Astrocyte of the cerebellum (primary cell): ENCODE measurements at regions not wholly inside any gene's neighbourhood (a gene's known extent, or its start where the extent isn't known, plus 50 kb on each side); places are given as distances from the start of the nearest gene placed in this dataset.

ENCODE experiments used
- DNase-seq: peaks from one replicate; pipeline ENCODE4 v3.0.0-alpha.2; 2011; ENCODE audit warnings: low read depth
- H3K4me3 ChIP-seq: 2 replicates; pipeline ENCODE4 v1.5.1; 2011; ENCODE audit warnings: mild to moderate bottlenecking, low read depth, low read length, moderate library complexity
- in situ Hi-C: cut with HindIII; loops from 2 replicates; pipeline ENCODE4 v1.10.0; 2017; ENCODE audit warnings: low sequenced_read_pairs
- TF ChIP-seq, protein P1 (sequence below): IDR thresholded peaks from 2 replicates; pipeline ENCODE4 v1.5.1; 2012; ENCODE audit warnings: low read length, low read depth, moderate library complexity, mild to moderate bottlenecking; ENCODE audit errors: missing control alignments

DNA sequence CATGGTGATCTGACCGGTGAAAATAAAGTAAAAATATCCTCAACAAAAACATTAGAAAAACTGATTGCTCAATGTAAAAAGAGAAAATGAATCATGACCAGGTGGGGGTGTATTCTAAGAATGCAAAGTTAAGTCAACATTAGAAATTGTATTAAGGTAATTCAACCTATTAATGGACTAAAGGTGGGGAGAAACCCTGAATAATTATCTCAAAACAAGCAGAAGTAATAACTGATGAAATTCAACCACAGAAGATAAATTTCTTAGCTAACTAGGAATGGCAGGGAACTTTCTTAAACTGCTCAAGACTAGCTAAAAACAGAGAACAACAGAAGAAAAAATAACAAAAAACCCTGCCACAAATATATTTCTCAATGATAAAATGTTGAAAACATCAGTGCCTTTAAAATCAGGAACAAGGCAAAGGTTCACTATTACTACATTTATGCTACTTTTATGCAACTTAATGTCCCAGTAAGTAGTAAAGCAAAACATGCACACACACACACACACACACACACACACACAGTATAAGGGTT is 204.4 kb upstream of the THBS1 start:
- DNase-seq = no peak
- in situ Hi-C loops = no loop called here
- H3K4me3 ChIP-seq = no peak overlapping the region
- TF ChIP-seq, protein P1, sequence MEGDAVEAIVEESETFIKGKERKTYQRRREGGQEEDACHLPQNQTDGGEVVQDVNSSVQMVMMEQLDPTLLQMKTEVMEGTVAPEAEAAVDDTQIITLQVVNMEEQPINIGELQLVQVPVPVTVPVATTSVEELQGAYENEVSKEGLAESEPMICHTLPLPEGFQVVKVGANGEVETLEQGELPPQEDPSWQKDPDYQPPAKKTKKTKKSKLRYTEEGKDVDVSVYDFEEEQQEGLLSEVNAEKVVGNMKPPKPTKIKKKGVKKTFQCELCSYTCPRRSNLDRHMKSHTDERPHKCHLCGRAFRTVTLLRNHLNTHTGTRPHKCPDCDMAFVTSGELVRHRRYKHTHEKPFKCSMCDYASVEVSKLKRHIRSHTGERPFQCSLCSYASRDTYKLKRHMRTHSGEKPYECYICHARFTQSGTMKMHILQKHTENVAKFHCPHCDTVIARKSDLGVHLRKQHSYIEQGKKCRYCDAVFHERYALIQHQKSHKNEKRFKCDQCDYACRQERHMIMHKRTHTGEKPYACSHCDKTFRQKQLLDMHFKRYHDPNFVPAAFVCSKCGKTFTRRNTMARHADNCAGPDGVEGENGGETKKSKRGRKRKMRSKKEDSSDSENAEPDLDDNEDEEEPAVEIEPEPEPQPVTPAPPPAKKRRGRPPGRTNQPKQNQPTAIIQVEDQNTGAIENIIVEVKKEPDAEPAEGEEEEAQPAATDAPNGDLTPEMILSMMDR = no peak

DNA sequence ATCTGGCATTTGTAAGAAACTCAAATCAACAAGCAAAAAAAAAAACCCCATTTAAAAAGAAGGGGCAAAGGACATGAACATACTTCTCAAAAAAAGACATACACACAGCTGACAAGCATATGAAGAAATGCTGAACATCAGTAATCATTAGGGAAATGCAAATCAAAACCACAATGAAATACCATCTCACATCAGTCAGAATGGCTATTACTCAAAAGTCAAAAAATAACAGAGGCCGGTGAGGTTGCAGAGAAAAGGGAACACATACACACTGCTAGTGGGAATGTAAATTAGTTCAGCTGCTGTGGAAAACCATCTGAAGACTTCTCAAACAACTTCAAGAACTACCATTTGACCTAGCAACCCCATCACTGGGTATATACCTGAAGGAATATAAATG is 199.4 kb upstream of the THBS1 start:
- no peak for DNase-seq
- no peak overlapping the region for H3K4me3 ChIP-seq
- TF ChIP-seq, protein P1 = no peak
- in situ Hi-C loops = no loop called here

DNA sequence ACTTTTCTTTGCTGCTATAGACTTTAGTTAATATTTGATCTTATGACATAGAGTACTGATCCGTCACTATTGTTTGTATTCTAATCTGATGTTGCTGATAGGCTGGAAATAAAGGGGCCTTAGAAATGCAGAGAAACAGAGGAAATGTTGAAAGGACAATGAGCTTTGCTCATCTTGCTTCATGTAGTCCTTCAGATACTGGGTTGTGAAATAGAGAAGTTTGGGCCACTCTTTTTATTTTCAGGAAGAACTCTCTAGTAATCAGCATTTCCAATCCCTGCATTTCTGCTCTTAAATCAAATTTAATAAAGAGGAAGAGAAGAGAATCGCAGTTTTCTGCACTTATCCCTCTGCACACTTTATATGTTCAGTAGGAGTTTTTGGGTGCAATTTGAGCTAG is 192.8 kb upstream of the THBS1 start:
- TF ChIP-seq, protein P1 = no peak
- in situ Hi-C loops = no loop called here
- no peak for DNase-seq
- H3K4me3 ChIP-seq = no peak overlapping the region

DNA sequence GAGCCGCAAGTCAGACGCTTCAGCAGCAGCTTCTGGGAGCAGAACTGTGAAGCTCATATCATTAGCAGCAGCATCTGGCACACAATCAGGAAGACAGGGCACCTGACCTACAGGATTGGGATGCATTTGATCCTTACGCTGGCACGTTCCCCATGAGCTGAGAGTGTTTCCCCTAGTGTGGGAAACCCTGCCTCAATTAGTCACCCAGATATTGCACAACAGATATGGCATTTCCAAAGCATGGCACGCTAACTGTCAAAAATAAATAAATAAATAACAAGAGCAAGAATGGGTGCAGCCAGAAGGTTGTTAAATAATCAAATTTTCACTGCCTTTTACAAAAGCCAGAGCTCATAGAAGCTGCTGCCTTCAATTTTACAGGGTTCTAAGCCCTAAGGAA is 189.6 kb upstream of the THBS1 start:
- no peak overlapping the region for H3K4me3 ChIP-seq
- in situ Hi-C loops = no loop called here
- TF ChIP-seq, protein P1 = no peak
- no peak for DNase-seq

DNA sequence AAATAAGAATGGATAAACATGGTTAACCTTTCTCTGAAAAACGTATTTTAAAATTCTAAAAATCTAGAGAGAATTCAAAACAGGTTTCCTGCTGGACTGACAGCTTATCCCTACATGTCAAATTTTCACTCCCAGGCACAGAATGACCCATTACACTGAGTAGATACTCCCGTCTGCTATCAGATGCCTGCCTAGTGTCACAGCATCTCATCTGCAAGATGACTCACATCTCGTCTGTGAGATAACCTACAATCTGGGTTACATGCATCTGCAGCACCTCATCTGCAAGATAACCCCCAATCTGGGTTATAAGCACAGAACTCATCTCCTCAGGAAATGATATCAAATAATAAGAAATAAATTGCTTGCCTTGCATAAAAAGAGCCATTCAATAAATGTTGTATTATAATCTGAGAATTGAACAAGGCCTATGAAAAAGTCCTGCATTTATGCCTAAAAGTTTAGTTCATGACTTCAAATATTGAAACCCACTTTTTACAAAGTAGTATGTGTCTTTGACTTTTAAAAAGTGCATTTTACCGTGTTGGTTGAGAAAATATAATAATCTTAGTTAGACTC is 188.3 kb upstream of the THBS1 start:
- in situ Hi-C loops = no loop called here
- H3K4me3 ChIP-seq = no peak overlapping the region
- DNase-seq = no peak
- TF ChIP-seq, protein P1 = no peak

DNA sequence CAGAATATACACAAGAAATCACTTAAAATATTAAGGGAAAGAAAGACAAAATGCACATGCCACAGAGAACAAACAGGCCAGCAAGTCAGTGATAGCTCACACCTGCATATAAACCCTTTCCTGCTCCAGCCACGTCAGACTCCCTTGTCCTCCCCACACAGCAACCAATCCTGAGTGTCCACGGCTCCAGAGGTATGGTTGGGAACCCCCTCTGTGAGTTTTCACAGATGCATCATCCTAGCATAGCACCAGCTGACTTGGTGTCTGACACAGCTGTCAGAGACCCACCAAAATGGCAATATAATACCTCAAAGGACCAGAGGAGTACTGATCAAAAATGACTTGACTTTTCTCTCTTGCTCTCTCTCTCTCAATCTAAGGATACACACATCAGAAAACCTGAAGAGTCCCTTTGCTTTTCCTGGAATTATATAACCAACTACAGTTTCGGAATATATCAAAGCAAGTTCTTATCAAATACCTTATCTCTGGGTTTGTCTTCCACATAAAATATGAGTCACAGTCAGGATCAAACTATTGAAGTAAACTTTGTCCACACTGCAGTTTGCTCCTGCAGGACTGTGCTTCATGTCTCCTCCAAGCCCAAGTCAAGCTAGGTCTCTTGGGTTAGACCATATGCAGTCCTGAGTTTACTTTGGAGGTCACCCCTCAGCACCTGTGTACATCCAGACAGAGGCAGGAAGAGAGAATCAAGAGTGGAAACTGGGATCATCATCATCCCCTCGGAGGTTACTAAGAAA is 187.1 kb upstream of the THBS1 start:
- no peak overlapping the region for H3K4me3 ChIP-seq
- TF ChIP-seq, protein P1 = no peak
- no peak for DNase-seq
- in situ Hi-C loops = no loop called here
